Breast epithelium (tissue), 3 donors: ENCODE measurements at regions not wholly inside any gene's neighbourhood (a gene's known extent, or its start where the extent isn't known, plus 50 kb on each side); places are given as distances from the start of the nearest gene placed in this dataset.

Experiments
- CTCF ChIP-seq, 3 donors: fragments of 450-650 bp; IDR thresholded peaks; one replicate each; pipeline ENCODE4 v1.5.1; 2016 to 2017; ENCODE audit warnings: antibody characterized with exemption in 3 of 3, mild to moderate bottlenecking in 3 of 3, moderate library complexity in 3 of 3
- POLR2A ChIP-seq: fragments of 450-650 bp; IDR thresholded peaks from one replicate; pipeline ENCODE4 v1.6.1; 2016; ENCODE audit warnings: antibody characterized with exemption, mild to moderate bottlenecking, moderate library complexity
- POLR2AphosphoS5 ChIP-seq, 3 donors: sonication (generic); formaldehyde crosslinking; IDR thresholded peaks; one replicate each; pipeline ENCODE4 v1.6.1; 2017; ENCODE audit warnings: antibody characterized with exemption in 3 of 3

GRCh38 chr4:166421556-166422156 is 548.6 kb downstream of the TLL1 start:
- TF ChIP-seq POLR2AphosphoS5 (IDR thresholded peaks at IDR 0.05), result no peak
- no peak for TF ChIP-seq CTCF (IDR thresholded peaks at IDR 0.05)
- no peak for TF ChIP-seq POLR2A
